ENCODE measurements at regions not wholly inside any gene's neighbourhood (a gene's known extent, or its start where the extent isn't known, plus 50 kb on each side); places are given as distances from the start of the nearest gene placed in this dataset.

DNA sequence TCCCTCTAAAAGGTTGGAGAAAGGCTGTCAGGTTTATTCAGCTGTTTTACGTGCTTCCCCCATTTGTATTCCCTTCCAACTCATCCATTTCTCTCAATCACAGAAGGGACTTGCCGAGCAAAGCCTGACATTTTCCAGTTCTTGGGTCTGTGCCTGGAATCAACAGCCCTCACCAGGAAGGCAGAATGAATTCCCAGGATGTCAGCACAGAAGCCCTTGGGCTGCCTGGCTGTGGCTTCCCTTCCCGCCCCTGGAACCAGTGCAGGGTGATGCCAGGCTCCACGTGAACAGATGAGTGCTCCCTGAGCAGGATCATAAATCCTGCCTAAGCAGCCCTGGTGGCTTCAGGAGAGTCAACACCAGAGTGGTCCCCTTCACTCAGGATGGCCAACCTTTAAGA, 86.1 kb upstream of the CD83 start:
- Mint-ChIP-seq H3K4me3 (no peak overlapping the region), H3K27ac (no peak overlapping the region), H3K36me3 (no peaks in the 10 kb centered on the region), H3K27me3 (peaks cover 45% of the 10 kb centered on the region), H3K4me1 (peaks cover 8% of the 10 kb centered on the region), H3K9me3 (ENCODE audit: low read depth) (no peaks in the 10 kb centered on the region)
- ATAC-seq: no peak
- DNase-seq: no peak
- CTCF ChIA-PET: interaction anchor here (0.9 kb wide), 1 partner anchor 34 kb away, joined by 3 read pairs; no protein-coding TSS in a partner anchor

DNA sequence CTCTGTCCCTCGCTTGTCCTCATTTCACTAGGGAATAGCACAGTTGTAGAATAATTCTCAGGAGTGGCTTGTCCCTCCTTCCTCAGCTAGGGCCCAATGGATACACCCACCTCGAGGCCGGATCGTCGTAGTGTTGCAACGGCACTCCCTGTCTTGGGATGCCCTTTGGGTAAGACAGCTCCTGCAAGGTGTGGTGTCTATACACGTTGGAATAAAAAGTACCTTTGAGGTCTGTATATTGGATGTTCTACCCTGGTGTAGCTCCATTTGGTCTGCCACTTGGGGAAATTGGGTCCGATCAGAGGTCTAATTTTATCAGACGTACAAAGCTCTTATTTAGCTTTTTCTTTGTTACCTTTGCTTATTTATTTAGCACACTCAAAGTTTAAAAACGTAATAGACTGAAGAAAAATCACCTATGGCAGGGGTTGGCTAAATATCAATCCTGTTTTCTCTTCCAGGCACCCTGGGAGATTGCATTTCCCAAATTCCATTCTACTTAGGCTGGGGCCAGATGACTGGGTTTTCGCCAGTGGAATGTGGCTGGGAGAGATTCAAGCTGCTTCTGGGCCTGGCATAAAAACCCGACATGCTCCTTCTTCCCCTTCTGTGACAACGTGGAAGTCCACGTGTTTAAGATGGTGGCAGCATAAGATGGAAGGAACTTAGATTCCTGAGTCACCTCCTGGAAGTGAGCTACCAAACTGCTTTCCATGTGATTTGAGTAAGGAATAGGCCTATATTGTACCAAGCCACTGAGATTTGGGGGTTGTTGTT, 82.3 kb upstream of the CD83 start:
- DNase-seq (no peak), ATAC-seq (no peak)
- no peak overlapping the region for H3K4me3 Mint-ChIP-seq
- H3K4me1 Mint-ChIP-seq: peaks cover 15% of the 10 kb centered on the region
- peaks cover 44% of the 10 kb centered on the region for H3K27me3 Mint-ChIP-seq
- H3K36me3 Mint-ChIP-seq: no peaks in the 10 kb centered on the region
- CTCF ChIA-PET: interaction anchor here (1.1 to 4.0 kb wide), 2 partner anchors 11 to 31 kb away, joined by 7 to 15 read pairs; no protein-coding TSS in a partner anchor
- no peak overlapping the region for H3K27ac Mint-ChIP-seq
- no peaks in the 10 kb centered on the region for H3K9me3 Mint-ChIP-seq (ENCODE audit: low read depth)

DNA sequence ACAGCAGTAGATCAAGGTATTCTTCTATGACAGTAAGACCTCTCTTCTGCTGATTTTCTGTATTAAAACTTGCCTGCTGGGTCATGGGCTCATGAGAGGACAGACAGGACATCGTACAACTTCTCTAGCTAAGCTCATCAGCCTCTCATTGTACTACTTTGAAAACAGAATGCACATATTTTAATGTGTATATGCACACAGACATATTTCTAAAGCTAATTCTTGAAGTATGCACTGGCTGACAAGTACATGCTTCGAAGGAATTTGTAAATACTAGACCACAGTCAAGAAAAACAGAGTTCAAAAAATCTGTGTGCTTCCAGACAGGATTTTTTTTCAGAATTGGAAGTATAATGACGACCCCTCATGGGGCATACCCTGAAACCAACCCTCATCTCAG, 81.7 kb upstream of the CD83 start:
- no peak for ATAC-seq
- CTCF ChIA-PET: interaction anchor here (1.1 to 4.0 kb wide), 2 partner anchors 10 to 30 kb away, joined by 7 to 15 read pairs; no protein-coding TSS in a partner anchor
- DNase-seq: no peak
- Mint-ChIP-seq H3K4me3 (no peak overlapping the region), H3K36me3 (no peaks in the 10 kb centered on the region), H3K27ac (no peak overlapping the region), H3K27me3 (peaks cover 44% of the 10 kb centered on the region), H3K9me3 (ENCODE audit: low read depth) (no peaks in the 10 kb centered on the region), H3K4me1 (peaks cover 15% of the 10 kb centered on the region)

DNA sequence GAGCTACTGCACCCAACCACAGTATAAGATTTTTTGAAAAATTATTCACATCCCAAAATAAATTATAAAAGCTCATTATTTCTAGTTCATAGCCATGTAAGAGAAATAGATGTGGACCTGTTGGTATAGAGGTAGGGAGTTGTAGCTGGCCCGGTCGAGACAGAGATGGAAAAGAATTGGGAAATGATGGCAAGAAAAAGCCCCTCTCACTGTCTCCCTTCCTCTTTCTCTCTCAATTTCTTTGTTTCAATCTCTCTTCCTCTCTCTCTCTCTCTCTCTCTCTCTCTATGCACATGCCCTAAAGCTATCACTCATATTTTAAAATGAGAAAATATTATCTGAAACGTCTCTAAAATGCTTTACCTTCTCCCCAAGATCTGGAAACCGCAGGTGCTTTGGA, 80.7 kb upstream of the CD83 start:
- peaks cover 48% of the 10 kb centered on the region for H3K27me3 Mint-ChIP-seq
- CTCF ChIA-PET: interaction anchor here (0.7 to 4.0 kb wide), 5 partner anchors 9 to 107 kb away, joined by 3 to 19 read pairs (median 4); no protein-coding TSS in a partner anchor
- peaks cover 15% of the 10 kb centered on the region for H3K4me1 Mint-ChIP-seq
- DNase-seq (no peak), ATAC-seq (no peak)
- no peaks in the 10 kb centered on the region for H3K36me3 Mint-ChIP-seq
- no peak overlapping the region for H3K4me3 Mint-ChIP-seq
- no peak overlapping the region for H3K27ac Mint-ChIP-seq
- no peaks in the 10 kb centered on the region for H3K9me3 Mint-ChIP-seq (ENCODE audit: low read depth)

DNA sequence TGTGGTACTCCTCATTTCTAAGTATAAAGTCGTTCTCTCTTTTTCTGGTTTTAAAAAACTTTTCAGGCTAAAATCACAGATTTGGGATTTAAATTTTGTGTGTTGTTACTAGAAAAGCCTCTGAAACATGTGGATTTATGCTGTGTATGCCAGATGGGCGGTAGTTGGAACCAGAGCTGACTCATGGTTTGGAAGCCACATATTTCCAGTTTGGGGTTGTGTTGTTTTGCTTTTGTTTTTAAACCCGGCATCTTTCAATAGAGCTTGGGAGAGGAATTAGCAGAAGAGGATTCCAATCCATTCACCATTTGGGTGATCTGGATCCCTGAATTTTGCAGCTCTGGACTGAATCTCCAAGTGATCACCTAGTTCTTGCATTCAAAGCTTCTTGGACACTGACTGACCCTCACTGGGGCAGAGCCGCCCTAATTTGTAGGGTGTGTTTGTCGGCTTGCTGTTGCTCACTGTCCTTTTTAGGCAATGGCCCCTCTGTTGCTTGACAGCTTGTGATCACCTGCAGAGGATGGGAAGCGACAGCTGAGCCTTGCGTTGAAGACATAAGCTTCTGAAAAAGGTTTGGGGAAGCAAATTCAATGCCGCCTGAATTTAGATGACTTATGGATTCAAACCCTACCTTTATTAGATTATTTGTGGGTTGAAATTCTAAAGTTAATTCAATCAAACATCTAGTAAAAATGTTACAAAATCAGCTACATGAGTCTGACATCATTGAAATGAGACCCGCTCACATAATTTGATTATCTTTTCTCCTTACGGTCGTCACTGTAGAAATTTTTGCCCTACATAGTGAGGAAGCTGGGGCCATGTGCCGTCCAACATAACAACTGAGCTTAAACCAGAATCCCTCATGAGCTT, 79.9 kb upstream of the CD83 start:
- H3K27ac Mint-ChIP-seq: no peak overlapping the region
- no peak overlapping the region for H3K4me3 Mint-ChIP-seq
- peaks cover 49% of the 10 kb centered on the region for H3K27me3 Mint-ChIP-seq
- ATAC-seq (peak; percentile 47), DNase-seq (no peak)
- H3K36me3 Mint-ChIP-seq: no peaks in the 10 kb centered on the region
- CTCF ChIA-PET: interaction anchor here (0.7 to 4.0 kb wide), 5 partner anchors 8 to 107 kb away, joined by 3 to 19 read pairs (median 4); no protein-coding TSS in a partner anchor
- no peaks in the 10 kb centered on the region for H3K9me3 Mint-ChIP-seq (ENCODE audit: low read depth)
- H3K4me1 Mint-ChIP-seq: peaks cover 15% of the 10 kb centered on the region

DNA sequence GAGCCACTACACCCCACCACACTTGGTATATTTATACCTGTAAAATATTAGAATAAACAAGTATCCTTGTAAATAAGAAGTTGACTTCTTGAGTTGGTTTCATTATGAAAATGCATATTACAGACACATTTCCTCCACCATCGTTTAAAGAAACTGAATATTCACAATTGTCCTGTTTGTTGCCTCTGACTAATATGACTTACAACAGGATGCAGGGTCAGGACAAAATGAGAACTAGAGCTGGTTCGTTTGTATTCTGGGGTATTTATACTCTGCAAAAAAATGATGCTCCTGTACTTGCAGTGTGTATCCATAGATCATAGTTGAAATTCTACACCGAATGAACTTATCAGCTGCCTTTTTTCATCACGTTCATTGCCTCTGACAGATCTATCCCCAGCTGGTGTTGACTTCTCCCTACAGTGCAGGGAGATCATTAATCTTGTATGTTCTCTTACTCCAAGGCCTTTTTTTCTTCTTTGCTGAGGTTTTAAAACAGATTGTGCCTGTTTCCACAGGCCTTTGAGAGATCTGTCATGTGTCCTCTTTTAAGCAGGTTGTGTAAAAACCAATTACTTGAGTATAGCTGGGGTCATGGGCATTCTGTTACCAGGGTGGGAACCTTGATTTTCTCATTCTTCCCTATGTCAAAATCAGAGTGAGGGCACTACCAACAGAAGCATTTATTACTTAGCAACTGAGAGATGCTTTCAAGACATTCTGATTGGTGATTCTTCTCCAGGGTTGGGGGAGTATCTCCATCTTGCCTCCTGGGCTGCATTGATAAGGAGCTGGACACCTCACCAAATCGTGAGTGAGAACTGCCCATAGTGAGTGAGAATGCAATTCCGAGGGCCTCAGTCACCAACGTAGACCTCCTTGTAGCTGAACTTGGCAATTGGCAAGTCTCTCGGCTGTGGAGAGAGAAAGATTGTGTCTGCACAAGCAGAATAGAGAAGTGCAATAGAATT, 78.8 kb upstream of the CD83 start:
- Mint-ChIP-seq H3K27ac (no peak overlapping the region), H3K4me3 (no peak overlapping the region), H3K9me3 (ENCODE audit: low read depth) (no peaks in the 10 kb centered on the region), H3K36me3 (no peaks in the 10 kb centered on the region), H3K4me1 (peaks cover 15% of the 10 kb centered on the region), H3K27me3 (peaks cover 54% of the 10 kb centered on the region)
- no peak for ATAC-seq
- CTCF ChIA-PET: interaction anchor here (0.9 to 4.0 kb wide), 3 partner anchors 8 to 130 kb away, joined by 3 to 19 read pairs (median 15); no protein-coding TSS in a partner anchor
- no peak for DNase-seq

DNA sequence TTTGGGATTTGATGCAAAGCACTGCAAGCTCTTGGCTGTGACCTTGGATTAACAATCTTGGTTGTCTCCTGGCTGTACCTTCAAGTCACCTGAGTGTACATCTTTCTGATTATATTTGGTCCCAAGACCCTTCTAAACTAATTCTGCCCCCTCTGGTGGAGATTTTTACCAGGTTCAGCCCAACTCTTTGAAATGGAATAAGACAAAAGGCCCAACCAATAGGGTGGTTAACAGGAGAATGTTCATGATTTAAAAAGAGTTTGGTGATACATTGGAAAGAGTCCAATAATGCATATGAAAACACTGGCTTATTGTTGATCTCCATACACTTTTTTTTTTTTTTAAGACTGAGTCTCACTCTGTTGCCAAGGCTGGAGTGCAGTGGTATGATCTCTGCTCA, 77.5 kb upstream of the CD83 start:
- CTCF ChIA-PET: interaction anchor here (1.1 kb wide), 1 partner anchor 15 kb away, joined by 3 read pairs; no protein-coding TSS in a partner anchor
- Mint-ChIP-seq H3K4me1 (peaks cover 15% of the 10 kb centered on the region), H3K9me3 (ENCODE audit: low read depth) (no peaks in the 10 kb centered on the region), H3K27ac (no peak overlapping the region), H3K4me3 (no peak overlapping the region), H3K27me3 (peaks cover 45% of the 10 kb centered on the region), H3K36me3 (no peaks in the 10 kb centered on the region)
- DNase-seq (no peak), ATAC-seq (no peak)

DNA sequence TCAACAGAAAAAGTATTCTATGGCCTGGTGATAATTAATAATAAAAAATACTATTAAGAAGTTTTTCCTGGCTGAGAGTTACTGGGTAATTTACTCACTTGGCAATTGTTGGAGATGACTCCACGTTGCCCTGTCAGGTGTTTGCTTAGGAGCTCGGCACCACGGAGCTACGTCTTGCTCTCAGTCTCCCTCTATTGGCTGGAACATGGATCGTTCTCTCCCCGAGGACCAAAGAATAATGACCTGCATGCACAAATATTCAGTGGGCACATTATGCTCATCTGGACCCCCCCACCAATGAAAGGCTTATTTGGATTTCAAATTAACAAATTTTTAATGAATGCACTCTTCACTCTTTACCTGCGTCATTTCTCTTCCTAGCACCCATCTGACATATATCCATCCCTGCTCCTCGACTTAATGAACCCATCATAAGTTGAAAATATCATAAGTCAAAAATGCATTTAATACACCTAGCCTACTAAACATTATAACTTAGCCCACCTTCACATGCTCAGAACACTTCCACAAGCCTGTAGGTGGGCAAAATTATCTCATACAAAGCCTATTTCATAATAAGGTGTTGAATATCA, 71.0 kb upstream of the CD83 start:
- CTCF ChIA-PET: interaction anchor here (0.7 to 2.5 kb wide), 24 partner anchors 9 to 922 kb away, joined by 3 to 20 read pairs (median 4); partner anchors contain the start of gene RNF182
- H3K27me3 Mint-ChIP-seq: peaks cover 45% of the 10 kb centered on the region
- peak; percentile 72 for ATAC-seq
- no peaks in the 10 kb centered on the region for H3K9me3 Mint-ChIP-seq (ENCODE audit: low read depth)
- no peaks in the 10 kb centered on the region for H3K4me1 Mint-ChIP-seq
- no peak overlapping the region for H3K27ac Mint-ChIP-seq
- peak; percentile 61 for DNase-seq
- no peaks in the 10 kb centered on the region for H3K36me3 Mint-ChIP-seq
- H3K4me3 Mint-ChIP-seq: no peak overlapping the region

DNA sequence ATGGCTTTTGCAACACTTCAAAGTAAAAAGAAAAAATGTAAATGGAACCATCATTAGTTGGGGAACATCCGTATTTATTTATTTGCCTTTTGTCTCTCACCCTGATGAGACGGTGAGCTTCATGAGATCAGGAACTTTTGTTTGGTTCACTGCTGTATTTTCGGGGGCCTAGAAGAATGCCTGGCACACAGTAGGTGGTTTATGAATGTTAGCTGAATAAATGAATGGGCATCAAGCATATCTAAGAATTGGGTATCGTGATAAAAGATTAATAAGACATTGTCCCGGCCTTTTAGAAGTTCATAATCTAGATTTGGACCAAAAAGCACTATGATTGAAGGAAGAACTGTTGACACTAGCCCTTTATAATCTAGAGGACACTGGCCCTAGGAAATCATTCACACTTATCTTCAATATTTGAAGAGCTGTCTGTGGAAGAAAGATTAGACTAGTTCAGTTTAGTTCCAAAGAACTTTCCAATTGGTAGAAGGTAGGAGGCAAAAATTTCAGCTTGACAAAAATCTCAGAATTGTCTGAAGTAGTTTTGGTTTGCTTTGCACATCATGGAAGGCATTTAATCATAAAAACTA, 70.3 kb upstream of the CD83 start:
- DNase-seq (no peak), ATAC-seq (no peak)
- H3K36me3 Mint-ChIP-seq: no peaks in the 10 kb centered on the region
- H3K4me1 Mint-ChIP-seq: no peaks in the 10 kb centered on the region
- H3K9me3 Mint-ChIP-seq (ENCODE audit: low read depth): no peaks in the 10 kb centered on the region
- H3K4me3 Mint-ChIP-seq: no peak overlapping the region
- CTCF ChIA-PET: interaction anchor here (0.7 to 2.5 kb wide), 10 partner anchors 10 to 255 kb away, joined by 3 to 20 read pairs (median 4); partner anchors contain the start of gene RNF182
- peaks cover 47% of the 10 kb centered on the region for H3K27me3 Mint-ChIP-seq
- H3K27ac Mint-ChIP-seq: no peak overlapping the region

DNA sequence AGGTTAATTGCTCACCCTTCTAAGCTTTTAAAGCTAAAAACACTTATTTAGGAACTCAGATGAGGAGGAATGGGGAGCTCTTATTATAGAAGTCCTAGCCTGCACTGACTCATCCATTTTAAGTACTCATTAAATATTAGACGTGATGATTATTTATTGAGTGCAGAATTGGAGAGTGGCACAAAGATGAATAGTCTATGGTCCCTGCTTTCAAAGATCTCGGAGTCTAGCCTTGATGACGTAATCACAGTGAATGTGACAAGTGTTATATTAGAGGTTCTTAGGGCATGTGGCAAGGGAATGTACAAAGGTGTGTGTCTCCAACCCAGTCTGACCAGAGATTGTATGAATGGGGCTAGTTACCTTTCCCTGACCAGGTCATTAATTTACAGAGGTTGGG, 68.7 kb upstream of the CD83 start:
- H3K9me3 Mint-ChIP-seq (ENCODE audit: low read depth): no peaks in the 10 kb centered on the region
- DNase-seq: no peak
- CTCF ChIA-PET: interaction anchor here (1.1 to 1.5 kb wide), 3 partner anchors 9 to 175 kb away, joined by 4 to 5 read pairs (median 5); no protein-coding TSS in a partner anchor
- H3K27me3 Mint-ChIP-seq: peaks cover 44% of the 10 kb centered on the region
- no peaks in the 10 kb centered on the region for H3K36me3 Mint-ChIP-seq
- no peak for ATAC-seq
- H3K4me3 Mint-ChIP-seq: no peak overlapping the region
- no peaks in the 10 kb centered on the region for H3K4me1 Mint-ChIP-seq
- no peak overlapping the region for H3K27ac Mint-ChIP-seq

DNA sequence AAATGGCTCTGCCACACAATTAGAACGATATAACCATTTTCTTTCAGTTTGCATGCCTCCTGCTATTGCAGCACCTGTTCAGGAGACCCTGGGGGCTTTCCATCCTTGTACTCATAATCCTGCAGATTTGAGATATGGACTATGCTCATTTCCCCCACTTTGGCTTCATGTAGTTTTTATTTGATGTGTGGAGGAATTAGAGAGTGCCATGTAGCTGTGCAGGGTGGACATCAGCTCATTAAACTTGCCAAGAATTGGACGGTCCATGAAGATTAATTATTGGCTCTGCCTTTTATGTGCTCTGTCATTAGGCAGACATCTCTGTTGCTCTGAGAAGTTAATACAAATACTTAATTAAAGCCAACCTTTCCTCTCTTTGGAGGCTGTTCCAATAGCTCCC, 66.2 kb upstream of the CD83 start:
- DNase-seq (no peak), ATAC-seq (no peak)
- Mint-ChIP-seq H3K4me3 (no peak overlapping the region), H3K9me3 (ENCODE audit: low read depth) (no peaks in the 10 kb centered on the region), H3K4me1 (no peaks in the 10 kb centered on the region), H3K36me3 (no peaks in the 10 kb centered on the region), H3K27ac (no peak overlapping the region), H3K27me3 (peaks cover 44% of the 10 kb centered on the region)
- CTCF ChIA-PET: no interaction called here

DNA sequence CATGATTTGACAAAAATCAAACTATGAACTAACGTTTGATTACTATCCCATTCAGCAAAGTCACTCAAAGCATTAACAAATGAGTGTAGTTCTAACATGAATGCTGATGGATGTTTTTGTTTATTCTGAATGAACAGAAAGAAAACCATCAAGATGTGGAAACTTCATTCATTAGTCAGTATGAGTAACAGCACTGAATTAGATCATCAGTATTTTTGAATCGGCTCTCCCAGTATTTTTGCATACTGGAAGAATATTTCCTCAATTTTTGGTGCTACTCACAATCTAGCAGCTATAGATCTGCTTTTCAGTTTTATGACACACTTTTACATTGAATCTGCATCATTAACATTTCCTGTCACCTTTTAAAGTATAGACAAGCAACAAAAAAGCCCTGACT, 63.8 kb upstream of the CD83 start:
- Mint-ChIP-seq H3K27ac (no peak overlapping the region), H3K4me1 (no peaks in the 10 kb centered on the region), H3K9me3 (ENCODE audit: low read depth) (no peaks in the 10 kb centered on the region), H3K36me3 (no peaks in the 10 kb centered on the region), H3K27me3 (peaks cover 42% of the 10 kb centered on the region), H3K4me3 (no peak overlapping the region)
- CTCF ChIA-PET: interaction anchor here (1.5 kb wide), 1 partner anchor 10 kb away, joined by 4 read pairs; no protein-coding TSS in a partner anchor
- ATAC-seq (no peak), DNase-seq (no peak)
